NCI-H187 (cell line): ENCODE measurements at regions not wholly inside any gene's neighbourhood (a gene's known extent, or its start where the extent isn't known, plus 50 kb on each side); places are given as distances from the start of the nearest gene placed in this dataset.

Source experiments
- DNase-seq, 2 experiments: peaks; one replicate each; lab custom pipeline; 2025; lab: John Stamatoyannopoulos, UW

DNA sequence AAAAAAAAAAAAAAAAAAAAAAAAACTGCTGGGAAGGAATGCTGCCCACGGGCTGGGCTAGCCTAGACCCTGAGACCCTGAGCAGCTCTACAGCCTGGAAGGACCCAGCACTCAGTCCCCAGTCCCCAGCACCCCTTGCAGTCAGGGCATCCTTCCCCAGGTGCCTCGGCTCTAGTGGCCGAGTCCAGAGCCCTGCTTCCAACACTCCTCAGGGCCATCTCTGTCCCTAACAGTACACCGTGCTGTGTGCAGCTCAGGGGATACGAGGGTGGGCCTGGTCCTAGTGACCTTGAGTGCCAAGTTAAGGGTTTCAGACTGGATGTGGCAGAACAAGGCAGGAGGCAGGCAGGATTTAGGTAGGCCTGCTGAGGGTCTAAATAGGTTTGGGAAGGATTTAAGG lies 50.2 kb upstream of the LRP8 start:
- no peak for DNase-seq

- DNase-seq: no peak
Measured at GRCh38 chr1:53378932-53379661, 51.2 kb upstream of the LRP8 start.

GRCh38 chr1:53379662-53380002 lies 51.8 kb upstream of the LRP8 start:
- DNase-seq: no peak

DNA sequence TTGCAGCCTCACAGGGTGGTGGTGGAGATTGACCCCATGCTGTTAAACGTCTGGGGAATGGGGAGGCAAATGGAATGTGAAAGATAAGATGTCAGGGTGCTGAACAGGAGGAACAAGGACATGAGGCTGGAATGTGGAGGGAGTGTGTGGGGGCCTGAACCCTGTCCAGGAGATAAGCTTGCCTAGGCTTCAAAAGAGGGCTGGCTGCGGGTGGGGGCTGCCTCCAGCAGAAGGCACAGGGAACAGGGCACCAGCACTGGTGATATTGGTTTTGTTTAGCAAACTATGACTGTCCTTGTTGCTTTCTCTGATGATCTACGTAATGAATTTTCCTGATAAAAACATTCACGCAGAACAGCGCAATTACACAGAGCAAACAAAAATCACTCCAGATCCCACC lies 52.4 kb upstream of the LRP8 start:
- DNase-seq: no peak

- DNase-seq: no peak
Measured at GRCh38 chr1:53381790-53382401, 54.0 kb upstream of the LRP8 start.

GRCh38 chr1:53383136-53383870 lies 55.4 kb upstream of the LRP8 start:
- DNase-seq: no peak

DNA sequence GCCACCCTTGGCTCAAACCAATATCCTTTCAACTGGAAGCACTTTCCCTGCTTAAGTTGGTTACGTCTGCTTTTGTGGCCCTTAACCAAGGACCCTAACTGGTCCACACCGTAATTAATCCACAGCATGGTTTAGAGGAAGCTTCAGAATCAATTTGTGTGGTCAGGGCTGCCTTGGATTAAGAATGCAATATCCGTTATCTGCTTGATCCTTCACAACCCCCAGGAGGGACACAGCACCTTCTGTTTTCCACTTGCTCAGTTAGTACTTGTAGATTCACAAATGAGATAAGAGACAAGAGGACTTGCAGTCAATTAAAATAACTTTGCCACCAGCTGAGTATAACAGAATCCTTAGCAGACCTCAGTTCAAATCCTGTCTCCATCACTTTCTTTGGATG lies 56.9 kb upstream of the LRP8 start:
- DNase-seq: no peak

GRCh38 chr1:53385276-53386225 lies 57.7 kb upstream of the LRP8 start:
- DNase-seq: no peak

GRCh38 chr1:53388963-53389362 lies 61.1 kb upstream of the LRP8 start:
- no peak for DNase-seq

GRCh38 chr1:53390261-53390660 lies 62.4 kb upstream of the LRP8 start:
- no peak for DNase-seq

DNA sequence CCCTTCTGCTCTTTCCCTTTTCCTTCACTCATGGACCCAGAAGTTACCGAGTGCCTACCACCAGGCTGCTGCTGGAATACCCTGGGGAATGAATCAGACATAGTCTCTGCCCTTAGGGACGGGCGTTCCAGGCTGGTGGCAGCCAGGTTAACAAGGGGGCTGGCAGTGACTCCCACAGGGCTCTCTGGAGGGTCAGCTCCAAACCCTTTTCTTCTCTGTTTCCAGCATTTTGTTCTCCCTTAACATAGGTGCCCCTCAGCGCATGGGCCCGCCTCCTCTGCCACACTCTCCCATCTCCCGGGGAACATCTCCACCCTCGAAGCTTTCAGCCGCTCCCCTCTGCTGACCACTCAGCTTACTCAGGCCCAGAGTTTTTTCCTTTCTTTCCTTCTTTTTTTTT lies 62.9 kb upstream of the LRP8 start:
- no peak for DNase-seq

DNA sequence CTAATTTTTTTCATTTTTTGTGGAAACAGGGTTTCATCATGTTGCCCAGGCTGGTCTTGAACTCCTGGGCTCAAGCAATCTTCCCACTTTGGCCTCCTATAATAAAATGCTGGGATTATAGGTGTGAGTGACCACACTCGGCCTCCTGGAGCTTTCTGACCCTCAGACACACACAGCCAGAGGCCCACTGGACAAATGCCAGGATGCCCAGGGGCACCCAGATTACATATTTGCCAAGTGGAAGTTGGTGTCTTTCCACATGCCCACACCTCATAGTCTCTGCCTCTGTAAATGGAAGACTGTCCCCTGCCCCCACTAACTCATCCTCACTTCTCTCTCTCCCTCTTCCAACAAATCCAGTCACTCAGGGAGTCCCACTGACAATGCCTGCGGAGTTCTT lies 63.4 kb upstream of the LRP8 start:
- DNase-seq: no peak

DNA sequence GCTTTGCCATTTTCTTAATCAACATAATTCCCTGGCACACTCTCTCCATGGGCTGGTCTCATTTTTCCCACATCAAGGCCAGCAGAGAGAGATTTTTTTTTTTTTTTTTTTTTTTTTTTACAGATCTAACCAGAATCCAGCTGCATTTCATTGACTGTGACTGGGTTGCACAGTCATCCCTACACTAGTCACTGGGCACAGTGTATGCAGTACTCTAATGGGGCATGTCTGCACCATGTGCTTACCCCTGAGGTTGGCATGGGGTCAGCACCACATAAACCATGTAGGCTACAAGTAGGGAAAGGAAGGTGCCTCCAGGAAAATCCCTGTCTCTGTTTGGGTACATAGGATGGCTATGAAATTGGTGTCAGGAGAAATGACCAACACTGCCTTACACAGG lies 64.1 kb upstream of the LRP8 start:
- no peak for DNase-seq

- no peak for DNase-seq
Measured at GRCh38 chr1:53392460-53392859, 64.6 kb upstream of the LRP8 start.

DNA sequence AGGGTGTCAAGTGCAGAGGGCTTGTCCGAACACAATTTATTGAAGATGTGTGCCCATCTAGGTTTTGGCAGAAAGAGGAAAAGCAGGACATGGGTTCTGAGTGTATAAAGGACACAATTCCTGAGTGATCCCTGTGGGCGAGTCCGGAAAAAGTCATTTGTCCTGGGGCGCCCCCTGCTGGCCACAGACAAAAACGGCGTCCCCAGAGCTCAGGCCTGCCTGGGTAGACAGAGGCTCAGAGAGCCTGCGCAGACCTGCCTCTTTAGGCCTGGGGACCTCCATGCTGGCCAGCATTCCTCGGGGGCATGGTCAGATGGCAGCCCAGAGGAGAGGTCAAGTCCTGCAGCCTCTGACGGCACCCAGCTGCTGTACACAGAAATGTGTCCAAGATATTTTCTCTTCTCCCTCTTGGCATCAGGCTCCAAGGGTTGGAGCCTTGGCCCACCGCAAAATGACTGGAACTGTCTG lies 65.5 kb upstream of the LRP8 start:
- DNase-seq: peak; percentile 20 to 61

GRCh38 chr1:53394306-53394705 lies 64.9 kb upstream of the DMRTB1 start:
- DNase-seq: no peak

DNA sequence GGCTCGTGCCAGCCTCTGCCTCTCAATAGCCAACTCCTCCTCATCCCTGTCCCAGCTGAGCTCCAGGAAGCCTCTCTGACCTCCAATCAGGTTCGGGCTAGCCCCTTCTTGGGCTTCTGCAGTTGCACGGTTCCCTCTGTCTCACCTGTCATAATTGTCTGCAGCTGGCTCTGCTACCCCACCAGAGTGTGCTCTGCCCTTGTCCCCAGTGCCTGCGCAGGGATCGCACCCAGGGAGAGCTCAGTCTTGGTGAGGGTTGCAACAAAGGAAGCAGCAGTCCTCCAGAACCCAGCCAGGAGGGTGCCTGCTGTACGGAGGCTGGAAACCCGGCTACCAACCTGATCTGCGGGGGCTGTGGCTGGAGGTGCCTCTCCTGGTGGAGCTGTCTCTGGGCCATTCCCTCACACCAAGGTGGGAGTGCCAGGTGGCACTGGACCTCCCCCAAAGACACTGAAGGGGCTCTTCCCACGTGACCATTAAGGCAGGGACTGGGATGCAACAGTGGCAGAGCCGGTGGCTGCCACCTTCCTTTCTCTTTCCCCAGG lies 63.5 kb upstream of the DMRTB1 start:
- no peak for DNase-seq

GRCh38 chr1:53396573-53397268 lies 62.5 kb upstream of the DMRTB1 start:
- no peak for DNase-seq

- DNase-seq: no peak
Measured at GRCh38 chr1:53398091-53398490, 61.1 kb upstream of the DMRTB1 start.

DNA sequence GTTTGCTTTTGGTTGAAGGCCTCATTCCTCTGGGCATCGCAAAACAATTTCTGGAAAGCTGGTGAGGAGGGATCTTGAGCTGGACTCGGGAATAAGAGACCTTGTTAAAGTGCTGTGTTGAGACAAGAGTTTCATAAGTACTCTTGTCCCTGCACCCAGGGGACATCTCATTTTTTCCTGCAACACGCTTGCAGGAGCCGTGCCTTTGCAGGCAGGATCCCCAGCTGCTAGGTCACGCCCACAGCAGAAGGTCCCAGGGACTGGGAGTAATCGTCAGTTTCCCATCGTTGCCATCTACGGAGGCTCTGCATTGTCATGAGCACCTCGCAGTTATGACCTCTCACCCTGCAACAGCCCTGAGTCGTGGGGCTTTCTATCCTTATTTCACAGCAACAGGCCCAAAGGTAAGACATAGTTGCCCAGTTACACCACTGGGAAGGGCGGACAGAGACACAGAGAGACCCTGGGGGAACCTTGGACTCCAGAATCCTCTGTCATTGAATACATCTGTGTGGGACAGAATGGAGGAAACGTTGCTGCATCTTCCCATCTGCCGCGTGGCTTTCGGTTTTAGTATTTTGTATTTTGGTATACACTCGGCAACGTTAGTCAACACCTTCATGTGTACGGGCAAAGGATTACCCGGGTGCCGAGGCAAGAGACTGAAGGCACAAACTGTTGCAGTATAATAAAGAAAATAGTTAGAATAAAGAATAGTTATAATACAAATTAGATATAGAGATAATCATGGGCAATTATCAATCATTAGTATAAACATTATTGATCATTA lies 60.4 kb upstream of the DMRTB1 start:
- DNase-seq: peak; percentile 59 to 64
